ENCODE measurements at regions not wholly inside any gene's neighbourhood (a gene's known extent, or its start where the extent isn't known, plus 50 kb on each side); places are given as distances from the start of the nearest gene placed in this dataset.

- TF ChIP-seq, protein P1, sequence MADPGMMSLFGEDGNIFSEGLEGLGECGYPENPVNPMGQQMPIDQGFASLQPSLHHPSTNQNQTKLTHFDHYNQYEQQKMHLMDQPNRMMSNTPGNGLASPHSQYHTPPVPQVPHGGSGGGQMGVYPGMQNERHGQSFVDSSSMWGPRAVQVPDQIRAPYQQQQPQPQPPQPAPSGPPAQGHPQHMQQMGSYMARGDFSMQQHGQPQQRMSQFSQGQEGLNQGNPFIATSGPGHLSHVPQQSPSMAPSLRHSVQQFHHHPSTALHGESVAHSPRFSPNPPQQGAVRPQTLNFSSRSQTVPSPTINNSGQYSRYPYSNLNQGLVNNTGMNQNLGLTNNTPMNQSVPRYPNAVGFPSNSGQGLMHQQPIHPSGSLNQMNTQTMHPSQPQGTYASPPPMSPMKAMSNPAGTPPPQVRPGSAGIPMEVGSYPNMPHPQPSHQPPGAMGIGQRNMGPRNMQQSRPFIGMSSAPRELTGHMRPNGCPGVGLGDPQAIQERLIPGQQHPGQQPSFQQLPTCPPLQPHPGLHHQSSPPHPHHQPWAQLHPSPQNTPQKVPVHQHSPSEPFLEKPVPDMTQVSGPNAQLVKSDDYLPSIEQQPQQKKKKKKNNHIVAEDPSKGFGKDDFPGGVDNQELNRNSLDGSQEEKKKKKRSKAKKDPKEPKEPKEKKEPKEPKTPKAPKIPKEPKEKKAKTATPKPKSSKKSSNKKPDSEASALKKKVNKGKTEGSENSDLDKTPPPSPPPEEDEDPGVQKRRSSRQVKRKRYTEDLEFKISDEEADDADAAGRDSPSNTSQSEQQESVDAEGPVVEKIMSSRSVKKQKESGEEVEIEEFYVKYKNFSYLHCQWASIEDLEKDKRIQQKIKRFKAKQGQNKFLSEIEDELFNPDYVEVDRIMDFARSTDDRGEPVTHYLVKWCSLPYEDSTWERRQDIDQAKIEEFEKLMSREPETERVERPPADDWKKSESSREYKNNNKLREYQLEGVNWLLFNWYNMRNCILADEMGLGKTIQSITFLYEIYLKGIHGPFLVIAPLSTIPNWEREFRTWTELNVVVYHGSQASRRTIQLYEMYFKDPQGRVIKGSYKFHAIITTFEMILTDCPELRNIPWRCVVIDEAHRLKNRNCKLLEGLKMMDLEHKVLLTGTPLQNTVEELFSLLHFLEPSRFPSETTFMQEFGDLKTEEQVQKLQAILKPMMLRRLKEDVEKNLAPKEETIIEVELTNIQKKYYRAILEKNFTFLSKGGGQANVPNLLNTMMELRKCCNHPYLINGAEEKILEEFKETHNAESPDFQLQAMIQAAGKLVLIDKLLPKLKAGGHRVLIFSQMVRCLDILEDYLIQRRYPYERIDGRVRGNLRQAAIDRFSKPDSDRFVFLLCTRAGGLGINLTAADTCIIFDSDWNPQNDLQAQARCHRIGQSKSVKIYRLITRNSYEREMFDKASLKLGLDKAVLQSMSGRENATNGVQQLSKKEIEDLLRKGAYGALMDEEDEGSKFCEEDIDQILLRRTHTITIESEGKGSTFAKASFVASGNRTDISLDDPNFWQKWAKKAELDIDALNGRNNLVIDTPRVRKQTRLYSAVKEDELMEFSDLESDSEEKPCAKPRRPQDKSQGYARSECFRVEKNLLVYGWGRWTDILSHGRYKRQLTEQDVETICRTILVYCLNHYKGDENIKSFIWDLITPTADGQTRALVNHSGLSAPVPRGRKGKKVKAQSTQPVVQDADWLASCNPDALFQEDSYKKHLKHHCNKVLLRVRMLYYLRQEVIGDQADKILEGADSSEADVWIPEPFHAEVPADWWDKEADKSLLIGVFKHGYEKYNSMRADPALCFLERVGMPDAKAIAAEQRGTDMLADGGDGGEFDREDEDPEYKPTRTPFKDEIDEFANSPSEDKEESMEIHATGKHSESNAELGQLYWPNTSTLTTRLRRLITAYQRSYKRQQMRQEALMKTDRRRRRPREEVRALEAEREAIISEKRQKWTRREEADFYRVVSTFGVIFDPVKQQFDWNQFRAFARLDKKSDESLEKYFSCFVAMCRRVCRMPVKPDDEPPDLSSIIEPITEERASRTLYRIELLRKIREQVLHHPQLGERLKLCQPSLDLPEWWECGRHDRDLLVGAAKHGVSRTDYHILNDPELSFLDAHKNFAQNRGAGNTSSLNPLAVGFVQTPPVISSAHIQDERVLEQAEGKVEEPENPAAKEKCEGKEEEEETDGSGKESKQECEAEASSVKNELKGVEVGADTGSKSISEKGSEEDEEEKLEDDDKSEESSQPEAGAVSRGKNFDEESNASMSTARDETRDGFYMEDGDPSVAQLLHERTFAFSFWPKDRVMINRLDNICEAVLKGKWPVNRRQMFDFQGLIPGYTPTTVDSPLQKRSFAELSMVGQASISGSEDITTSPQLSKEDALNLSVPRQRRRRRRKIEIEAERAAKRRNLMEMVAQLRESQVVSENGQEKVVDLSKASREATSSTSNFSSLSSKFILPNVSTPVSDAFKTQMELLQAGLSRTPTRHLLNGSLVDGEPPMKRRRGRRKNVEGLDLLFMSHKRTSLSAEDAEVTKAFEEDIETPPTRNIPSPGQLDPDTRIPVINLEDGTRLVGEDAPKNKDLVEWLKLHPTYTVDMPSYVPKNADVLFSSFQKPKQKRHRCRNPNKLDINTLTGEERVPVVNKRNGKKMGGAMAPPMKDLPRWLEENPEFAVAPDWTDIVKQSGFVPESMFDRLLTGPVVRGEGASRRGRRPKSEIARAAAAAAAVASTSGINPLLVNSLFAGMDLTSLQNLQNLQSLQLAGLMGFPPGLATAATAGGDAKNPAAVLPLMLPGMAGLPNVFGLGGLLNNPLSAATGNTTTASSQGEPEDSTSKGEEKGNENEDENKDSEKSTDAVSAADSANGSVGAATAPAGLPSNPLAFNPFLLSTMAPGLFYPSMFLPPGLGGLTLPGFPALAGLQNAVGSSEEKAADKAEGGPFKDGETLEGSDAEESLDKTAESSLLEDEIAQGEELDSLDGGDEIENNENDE (IDR thresholded peaks at IDR 0.05; ENCODE audit: insufficient replicate concordance, low read length), result no peak
- TF ChIP-seq RNF2 (IDR thresholded peaks at IDR 0.05; ENCODE audit: borderline replicate concordance, low read depth, low read length, missing control alignments, poor library complexity, severe bottlenecking), result no peak
- no peak for TF ChIP-seq SIN3A (conservative IDR thresholded peaks at IDR 0.05 in 1 of 2, IDR thresholded peaks at IDR 0.05 in 1 of 2; ENCODE audit: low read depth in 1 of 2, low read length in 2 of 2)
- no peak for TF ChIP-seq RFX5 (IDR thresholded peaks at IDR 0.05; ENCODE audit: borderline replicate concordance, low read depth, low read length)
- TF ChIP-seq SIRT6 (IDR thresholded peaks at IDR 0.05; ENCODE audit: low read length), result no peak
- TF ChIP-seq SAP30 (IDR thresholded peaks at IDR 0.05; ENCODE audit: insufficient read depth, insufficient replicate concordance, low read length), result no peak
Observed at GRCh38 chr18:38256366-38256765, 690.8 kb upstream of the CELF4 start (continued).

Measured in H1 (cell line).